GM19023 (cell line): ENCODE measurements at regions not wholly inside any gene's neighbourhood (a gene's known extent, or its start where the extent isn't known, plus 50 kb on each side); places are given as distances from the start of the nearest gene placed in this dataset.
"Not testable (repeated sequence)": the region's sequence is repeated elsewhere in the genome, so short reads cannot be mapped to it uniquely, and the experiment has no call there.

ENCODE experiments used
- ATAC-seq: cut with Tn5 transposase; IDR thresholded peaks from one replicate; pipeline ENCODE4 v1.9.1; 2021; ENCODE audit warnings: mild to moderate bottlenecking, moderate library complexity; ENCODE audit not compliant: unreplicated experiment

DNA sequence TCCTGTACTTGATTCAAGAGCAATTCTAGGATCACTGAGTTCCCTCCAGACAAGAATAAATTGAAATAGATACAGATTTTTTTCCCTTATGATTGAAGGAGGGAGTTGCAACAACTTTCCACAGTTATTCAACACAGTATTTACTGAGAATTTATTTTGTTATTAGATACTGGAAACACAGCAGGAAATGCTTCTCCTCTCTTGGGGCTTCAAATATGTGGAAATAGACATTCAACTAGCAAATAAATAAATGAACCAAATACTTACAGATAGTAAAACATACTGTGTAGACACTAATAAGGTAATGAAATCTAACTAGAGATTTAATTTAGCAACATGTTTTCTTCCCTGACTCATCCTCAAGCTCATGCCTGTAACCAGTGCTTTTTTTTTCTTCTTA is 169.2 kb downstream of the LNPK start:
- no peak for ATAC-seq

- no peak for ATAC-seq
Observed at GRCh38 chr2:175829741-175830140, 172.3 kb downstream of the LNPK start.

DNA sequence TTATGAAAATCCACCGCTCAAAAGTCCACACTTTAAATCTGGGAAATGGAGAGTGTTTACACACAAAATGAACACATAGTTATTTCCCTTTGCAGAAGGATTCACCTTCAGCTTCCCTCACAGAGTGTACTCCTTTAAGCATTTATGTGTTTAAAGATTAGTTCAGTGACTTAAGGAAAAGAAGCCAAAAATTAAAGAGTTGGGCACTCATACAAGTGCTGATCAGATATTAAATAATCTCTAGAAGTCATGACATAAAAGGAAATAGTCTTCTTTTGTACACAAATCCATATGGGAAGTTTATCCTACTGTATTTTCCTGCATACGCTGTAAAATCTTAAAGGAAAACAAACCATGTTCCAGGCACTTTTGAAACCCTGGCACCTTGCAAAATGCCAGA is 174.2 kb downstream of the LNPK start:
- ATAC-seq = no peak

GRCh38 chr2:175824243-175824642 is 177.8 kb downstream of the LNPK start:
- no peak for ATAC-seq

GRCh38 chr2:175823707-175824073 is 178.4 kb downstream of the LNPK start:
- no peak for ATAC-seq

GRCh38 chr2:175823002-175823706 is 178.9 kb downstream of the LNPK start:
- ATAC-seq = no peak

DNA sequence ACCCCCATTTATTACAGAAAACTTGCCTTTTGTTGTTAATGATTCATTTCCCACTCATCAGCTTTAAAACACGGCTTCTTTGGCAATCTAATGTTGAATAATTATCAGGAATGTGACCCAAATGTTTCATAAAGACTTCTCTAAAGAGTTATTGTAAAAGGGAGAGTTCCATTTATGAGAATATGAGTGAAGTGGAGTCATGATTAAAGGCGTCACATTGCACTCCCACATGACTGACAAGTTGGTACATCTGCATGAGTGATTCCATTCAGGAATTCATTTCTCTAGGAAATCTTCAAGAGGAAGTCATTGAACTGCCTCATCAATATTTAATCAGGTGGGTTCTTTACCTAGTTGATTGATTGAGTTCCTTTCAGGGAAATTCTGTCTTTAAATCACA is 184.8 kb downstream of the LNPK start:
- no peak for ATAC-seq

- no peak for ATAC-seq
Observed at GRCh38 chr2:175815537-175815936, 186.5 kb downstream of the LNPK start.

GRCh38 chr2:175811971-175812370 is 190.1 kb downstream of the LNPK start:
- ATAC-seq = no peak

- ATAC-seq = no peak
Observed at GRCh38 chr2:175808858-175809257, 193.2 kb downstream of the LNPK start.

DNA sequence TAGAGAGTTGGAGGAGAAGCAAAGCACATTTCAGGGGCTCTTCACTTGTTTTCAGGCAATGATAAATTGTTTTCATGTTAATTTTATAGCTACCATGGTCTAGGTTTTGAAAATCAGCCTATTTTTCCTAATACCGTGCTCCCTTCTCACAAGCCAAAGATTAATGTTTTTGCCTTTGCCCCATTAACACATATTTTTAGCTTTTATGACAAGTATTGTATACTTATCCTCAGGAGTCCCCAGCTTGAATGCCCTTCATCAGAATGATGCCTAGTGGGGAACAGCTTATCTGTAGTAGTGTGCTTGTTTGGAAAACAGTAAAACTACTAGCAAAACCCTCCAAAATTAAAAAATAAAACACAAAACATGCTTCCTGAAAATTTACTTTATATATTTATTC is 194.0 kb downstream of the LNPK start:
- no peak for ATAC-seq

DNA sequence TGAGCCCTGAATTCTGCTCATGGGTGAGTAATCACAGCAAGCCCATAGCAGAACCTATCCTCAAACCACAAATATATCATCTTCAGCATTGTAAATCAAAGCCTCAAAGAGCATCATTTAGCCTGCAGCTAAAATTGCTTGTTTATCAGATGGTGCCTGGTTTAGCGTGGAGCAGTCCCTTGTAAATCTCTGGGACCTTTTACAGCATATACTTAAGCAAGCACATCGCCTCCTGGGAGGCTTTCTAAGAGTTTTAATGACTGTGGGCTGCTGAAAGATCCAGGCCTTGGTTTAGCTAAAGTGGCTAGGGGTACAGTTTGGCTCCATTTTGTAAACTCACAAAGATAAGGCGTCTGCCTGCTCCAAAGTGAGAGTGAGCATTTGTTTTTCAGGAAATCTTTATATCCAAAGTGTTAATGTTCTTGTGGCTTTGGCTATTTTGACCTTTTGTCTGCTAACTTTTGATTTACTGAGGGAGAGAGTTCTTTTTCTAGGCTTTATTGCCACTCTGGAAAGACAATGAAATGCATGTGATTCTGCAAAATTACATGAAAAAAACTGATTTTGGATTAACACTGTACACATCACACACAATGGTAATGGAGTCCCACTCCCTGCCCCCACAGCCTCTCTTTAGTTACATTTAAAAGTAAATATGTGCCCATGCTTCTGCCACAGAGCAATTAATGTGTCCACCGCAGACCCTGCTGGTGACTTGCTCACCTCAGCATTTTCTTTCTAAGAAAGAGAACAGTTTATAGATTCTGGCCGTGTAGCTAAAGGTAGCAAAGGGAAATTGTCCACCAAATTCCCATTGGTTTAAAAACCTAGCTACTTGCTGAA is 194.8 kb downstream of the LNPK start:
- ATAC-seq = no peak

- ATAC-seq = no peak
Observed at GRCh38 chr2:175806570-175806969, 195.5 kb downstream of the LNPK start.

DNA sequence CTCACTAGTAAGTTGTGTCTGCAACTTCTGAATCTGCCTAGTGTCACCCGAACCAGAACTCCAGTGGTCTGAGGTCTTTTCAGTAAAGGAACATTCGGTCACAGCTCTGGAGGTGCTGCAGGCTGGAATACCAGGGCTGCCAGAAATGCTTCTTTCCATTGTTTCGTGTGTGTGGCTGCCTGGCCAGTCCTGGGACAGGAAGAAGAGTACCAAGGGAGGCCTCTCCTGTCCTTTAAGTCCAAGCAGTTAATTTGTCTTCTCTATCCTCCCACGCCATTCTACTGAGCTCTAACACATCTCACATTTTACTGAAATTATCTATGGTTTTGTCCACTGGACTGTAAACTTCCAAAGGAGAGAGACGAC is 196.0 kb downstream of the LNPK start:
- no peak for ATAC-seq

- ATAC-seq = no peak
Observed at GRCh38 chr2:175805442-175806124, 196.5 kb downstream of the LNPK start.

DNA sequence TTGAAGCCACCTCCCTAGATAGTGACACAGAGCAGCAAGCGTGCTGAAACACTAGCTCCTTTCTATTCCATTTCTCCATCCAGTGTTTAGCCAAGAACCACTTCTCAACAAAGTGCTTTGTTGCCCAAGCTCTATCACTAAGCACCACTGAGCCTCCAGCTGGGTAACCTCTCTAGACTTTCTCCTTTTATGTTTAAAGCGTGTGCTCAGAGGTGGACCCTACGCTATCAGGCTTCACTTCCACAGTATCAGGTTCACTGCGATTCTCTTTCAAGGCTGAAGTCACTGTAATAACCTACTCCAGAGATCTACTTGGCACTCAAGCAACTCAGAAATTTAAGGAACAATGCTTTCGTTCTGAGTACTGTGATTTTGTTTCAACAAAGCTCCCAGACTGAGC is 197.9 kb downstream of the LNPK start:
- ATAC-seq = no peak

DNA sequence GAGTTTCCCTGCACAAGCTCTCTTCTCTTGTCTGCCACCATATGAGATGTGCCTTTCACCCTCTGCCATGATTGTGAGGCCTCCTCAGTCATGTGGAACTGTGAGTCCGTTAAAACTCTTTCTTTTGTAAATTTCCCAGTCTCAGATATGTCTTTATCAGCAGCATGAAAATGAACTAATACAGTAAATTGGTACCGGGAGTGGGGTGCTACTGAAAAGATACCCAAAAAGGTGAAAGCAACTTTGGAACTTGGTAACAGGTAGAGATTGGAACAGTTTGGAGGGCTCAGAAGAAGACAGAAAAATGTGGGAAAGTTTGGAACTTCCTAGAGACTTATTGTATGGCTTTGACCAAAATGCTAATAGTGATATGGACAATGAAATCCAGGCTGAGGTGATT is 205.6 kb downstream of the LNPK start:
- ATAC-seq = not testable (repeated sequence)

GRCh38 chr2:175793648-175794047 is 208.4 kb downstream of the LNPK start:
- ATAC-seq = no peak

DNA sequence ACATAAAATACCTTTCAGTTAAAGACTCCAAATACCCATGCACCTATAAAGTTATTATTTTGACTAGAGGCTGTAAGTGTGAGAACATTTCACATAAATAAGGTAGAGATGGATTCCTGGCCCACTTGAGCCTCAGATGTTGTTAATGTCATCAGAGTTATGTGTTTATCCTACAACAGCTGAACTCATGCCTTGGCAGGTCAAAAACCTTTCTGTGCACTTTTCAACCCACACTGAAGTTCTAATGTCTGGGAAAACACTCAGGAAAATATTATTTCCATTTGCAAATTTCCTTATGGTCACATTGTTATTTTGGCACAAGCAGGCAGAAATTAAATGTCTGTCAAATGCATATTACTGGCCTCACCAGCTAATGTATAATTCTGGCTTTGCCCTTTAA is 209.2 kb downstream of the LNPK start:
- ATAC-seq = no peak

DNA sequence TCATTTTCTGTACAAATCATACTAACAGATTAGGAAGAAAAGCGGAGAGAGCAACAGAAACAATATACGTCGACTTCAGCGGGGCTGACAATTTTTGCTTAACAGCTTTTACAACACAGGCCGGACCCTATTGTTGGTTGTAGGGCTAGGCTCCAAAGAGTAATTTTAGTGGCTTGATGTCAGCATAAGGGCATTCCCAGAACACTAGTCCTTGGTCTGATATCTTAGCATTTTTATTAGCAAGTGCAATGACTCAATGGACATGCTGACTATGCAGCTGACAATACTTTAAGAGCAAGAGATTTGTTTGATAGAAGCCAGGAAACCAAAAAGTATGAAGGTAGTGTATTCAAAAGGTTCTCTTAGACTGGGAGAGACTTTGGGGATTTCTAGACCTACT is 209.9 kb downstream of the LNPK start:
- no peak for ATAC-seq

GRCh38 chr2:175786471-175787124 is 215.5 kb downstream of the LNPK start:
- no peak for ATAC-seq
